HUES48 (cell line): ENCODE measurements at regions not wholly inside any gene's neighbourhood (a gene's known extent, or its start where the extent isn't known, plus 50 kb on each side); places are given as distances from the start of the nearest gene placed in this dataset.
"Not testable (repeated sequence)": the region's sequence is repeated elsewhere in the genome, so short reads cannot be mapped to it uniquely, and the experiment has no call there.

Experiments
- H3K27ac ChIP-seq: one replicate; pipeline ENCODE4 v1.7.0; 2013; ENCODE audit warnings: low read depth, low read length, inconsistent platforms
- H3K27me3 ChIP-seq: 2 replicates; pipeline ENCODE4 v1.6.1; 2013; ENCODE audit warnings: mild to moderate bottlenecking, low read length; ENCODE audit not compliant: control insufficient read depth, insufficient read depth
- H3K36me3 ChIP-seq: 2 replicates; pipeline ENCODE4 v1.6.1; 2013; ENCODE audit warnings: low read length; ENCODE audit not compliant: control insufficient read depth, insufficient read depth
- H3K4me1 ChIP-seq: 2 replicates; pipeline ENCODE4 v1.6.1; 2013; ENCODE audit warnings: mild to moderate bottlenecking, low read length; ENCODE audit not compliant: control insufficient read depth, insufficient read depth
- H3K4me3 ChIP-seq: 2 replicates; pipeline ENCODE4 v1.5.1; 2013; ENCODE audit warnings: mild to moderate bottlenecking, low read depth, low read length
- H3K9ac ChIP-seq: 2 replicates; pipeline ENCODE4 v1.6.1; 2013; ENCODE audit warnings: mild to moderate bottlenecking, low read depth, low read length, moderate library complexity
- H3K9me3 ChIP-seq: 2 replicates; pipeline ENCODE4 v1.6.1; 2013; ENCODE audit warnings: low read length; ENCODE audit not compliant: control insufficient read depth, insufficient read depth

- H3K9me3 ChIP-seq = peaks cover 60% of the 10 kb centered on the region
- not testable (repeated sequence) for H3K27ac ChIP-seq, H3K4me1 ChIP-seq, H3K36me3 ChIP-seq, H3K27me3 ChIP-seq, H3K4me3 ChIP-seq, H3K9ac ChIP-seq
Observed at GRCh38 chr20:29745534-29746245, 1511.8 kb upstream of the DEFB115 start.

- Histone ChIP-seq H3K36me3 (no peaks in the 10 kb centered on the region), H3K9me3 (peaks cover 71% of the 10 kb centered on the region), H3K4me1 (no peaks in the 10 kb centered on the region), H3K9ac (no peak overlapping the region), H3K4me3 (no peak overlapping the region), H3K27me3 (no peaks in the 10 kb centered on the region), H3K27ac (no peak overlapping the region)
Observed at GRCh38 chr20:29750268-29750899, 1507.1 kb upstream of the DEFB115 start.

- not testable (repeated sequence) for H3K4me1 ChIP-seq, H3K27me3 ChIP-seq, H3K36me3 ChIP-seq, H3K27ac ChIP-seq, H3K4me3 ChIP-seq, H3K9ac ChIP-seq
- H3K9me3 ChIP-seq = peaks cover 66% of the 10 kb centered on the region
Observed at GRCh38 chr20:29752644-29753425, 1504.6 kb upstream of the DEFB115 start.

GRCh38 chr20:29753426-29753746, 1504.1 kb upstream of the DEFB115 start:
- H3K36me3 ChIP-seq, H3K27me3 ChIP-seq, H3K4me1 ChIP-seq, H3K9ac ChIP-seq, H3K27ac ChIP-seq, H3K4me3 ChIP-seq: not testable (repeated sequence)
- peaks cover 64% of the 10 kb centered on the region for H3K9me3 ChIP-seq

- not testable (repeated sequence) for H3K27me3 ChIP-seq, H3K36me3 ChIP-seq, H3K4me3 ChIP-seq, H3K4me1 ChIP-seq, H3K9ac ChIP-seq, H3K27ac ChIP-seq
- H3K9me3 ChIP-seq = peaks cover 62% of the 10 kb centered on the region
Observed at GRCh38 chr20:29753879-29754278, 1503.6 kb upstream of the DEFB115 start.

GRCh38 chr20:29755854-29756498, 1501.5 kb upstream of the DEFB115 start:
- not testable (repeated sequence) for H3K4me1 ChIP-seq, H3K27ac ChIP-seq, H3K4me3 ChIP-seq, H3K27me3 ChIP-seq, H3K9ac ChIP-seq, H3K36me3 ChIP-seq
- peaks cover 49% of the 10 kb centered on the region for H3K9me3 ChIP-seq

- no peaks in the 10 kb centered on the region for H3K36me3 ChIP-seq
- H3K27ac ChIP-seq = no peak overlapping the region
- no peak overlapping the region for H3K9ac ChIP-seq
- H3K4me3 ChIP-seq = no peak overlapping the region
- no peaks in the 10 kb centered on the region for H3K27me3 ChIP-seq
- peaks cover 51% of the 10 kb centered on the region for H3K9me3 ChIP-seq
- H3K4me1 ChIP-seq = no peaks in the 10 kb centered on the region
Observed at GRCh38 chr20:29756664-29757063, 1500.8 kb upstream of the DEFB115 start.

- not testable (repeated sequence) for H3K9ac ChIP-seq, H3K36me3 ChIP-seq, H3K4me3 ChIP-seq, H3K4me1 ChIP-seq, H3K27ac ChIP-seq, H3K27me3 ChIP-seq
- H3K9me3 ChIP-seq = peaks cover 47% of the 10 kb centered on the region
Observed at GRCh38 chr20:29761621-29762385, 1495.7 kb upstream of the DEFB115 start.

GRCh38 chr20:29762620-29763019, 1494.8 kb upstream of the DEFB115 start:
- Histone ChIP-seq H3K4me1 (no peaks in the 10 kb centered on the region), H3K27me3 (no peaks in the 10 kb centered on the region), H3K36me3 (no peaks in the 10 kb centered on the region), H3K4me3 (no peak overlapping the region), H3K9ac (no peak overlapping the region), H3K9me3 (peaks cover 49% of the 10 kb centered on the region), H3K27ac (no peak overlapping the region)

GRCh38 chr20:29763821-29764511, 1493.5 kb upstream of the DEFB115 start:
- Histone ChIP-seq H3K36me3 (no peaks in the 10 kb centered on the region), H3K27me3 (no peaks in the 10 kb centered on the region), H3K9me3 (peaks cover 50% of the 10 kb centered on the region), H3K9ac (no peak overlapping the region), H3K4me3 (no peak overlapping the region), H3K4me1 (no peaks in the 10 kb centered on the region), H3K27ac (no peak overlapping the region)
